H9 (cell line): ENCODE measurements at regions not wholly inside any gene's neighbourhood (a gene's known extent, or its start where the extent isn't known, plus 50 kb on each side); places are given as distances from the start of the nearest gene placed in this dataset.

Experiments used
- DNase-seq: peaks from one replicate; pipeline ENCODE4 v3.0.0-alpha.2; 2017
- H2AFZ ChIP-seq: one replicate; pipeline ENCODE4 v1.6.1; 2013; ENCODE audit warnings: mild to moderate bottlenecking, low read length, control low read depth, moderate library complexity
- H2AK5ac ChIP-seq: 2 replicates; pipeline ENCODE4 v1.6.1; 2013; ENCODE audit warnings: low read length, control low read depth, mixed read lengths; ENCODE audit not compliant: insufficient read length
- H2BK120ac ChIP-seq: one replicate; pipeline ENCODE4 v1.6.1; 2013; ENCODE audit warnings: low read depth, mild to moderate bottlenecking, low read length, control low read depth, inconsistent platforms; ENCODE audit not compliant: poor library complexity, severe bottlenecking
- H2BK12ac ChIP-seq: 2 replicates; pipeline ENCODE4 v1.6.1; 2013; ENCODE audit warnings: low read length, control low read depth, mixed read lengths, low read depth; ENCODE audit not compliant: insufficient read length
- H2BK15ac ChIP-seq: 2 replicates; pipeline ENCODE4 v1.6.1; 2013; ENCODE audit warnings: low read depth, low read length, control low read depth
- H2BK20ac ChIP-seq: one replicate; pipeline ENCODE4 v1.6.1; 2013; ENCODE audit warnings: low read depth, mild to moderate bottlenecking, low read length, control low read depth, inconsistent platforms; ENCODE audit not compliant: poor library complexity, severe bottlenecking
- H2BK5ac ChIP-seq: 2 replicates; pipeline ENCODE4 v1.6.1; 2013; ENCODE audit warnings: low read length, control low read depth, mixed read lengths; ENCODE audit not compliant: insufficient read length
- H3K14ac ChIP-seq: 2 replicates; pipeline ENCODE4 v1.6.1; 2013; ENCODE audit warnings: low read length, control low read depth; ENCODE audit not compliant: insufficient read depth
- H3K18ac ChIP-seq: 2 replicates; pipeline ENCODE4 v1.6.1; 2013; ENCODE audit warnings: low read depth, mild to moderate bottlenecking, mixed read lengths, low read length, control low read depth; ENCODE audit not compliant: insufficient read length
- H3K23ac ChIP-seq: 2 replicates; pipeline ENCODE4 v1.6.1; 2013; ENCODE audit warnings: low read length, control low read depth, mixed read lengths, low read depth; ENCODE audit not compliant: insufficient read length
- H3K23me2 ChIP-seq: 2 replicates; pipeline ENCODE4 v1.6.1; 2013; ENCODE audit warnings: low read depth, mild to moderate bottlenecking, mixed read lengths, low read length, control low read depth; ENCODE audit not compliant: insufficient read length, poor library complexity, severe bottlenecking
- H3K27ac ChIP-seq: 2 replicates; pipeline ENCODE4 v1.5.1; 2013; ENCODE audit warnings: low read length, control low read depth, mixed read lengths, low read depth; ENCODE audit not compliant: insufficient read length
- H3K27me3 ChIP-seq: 2 replicates; pipeline ENCODE4 v1.6.1; 2013; ENCODE audit warnings: low read length, control low read depth, inconsistent platforms; ENCODE audit not compliant: insufficient read depth
- H3K4ac ChIP-seq: 2 replicates; pipeline ENCODE4 v1.6.1; 2013; ENCODE audit warnings: low read depth, mild to moderate bottlenecking, control low read depth, inconsistent platforms, low read length, moderate library complexity
- H3K4me1 ChIP-seq: 2 replicates; pipeline ENCODE4 v1.6.1; 2013; ENCODE audit warnings: low read length, control low read depth, inconsistent platforms; ENCODE audit not compliant: insufficient read depth
- H3K4me2 ChIP-seq: 2 replicates; pipeline ENCODE4 v1.6.1; 2013; ENCODE audit warnings: low read length, control low read depth, mixed read lengths; ENCODE audit not compliant: insufficient read length, insufficient read depth
- H3K56ac ChIP-seq: 2 replicates; pipeline ENCODE4 v1.6.1; 2013; ENCODE audit warnings: low read depth, mild to moderate bottlenecking, mixed read lengths, low read length, control low read depth; ENCODE audit not compliant: insufficient read length
- H3K79me1 ChIP-seq: 2 replicates; pipeline ENCODE4 v1.6.1; 2013; ENCODE audit warnings: low read depth, mild to moderate bottlenecking, moderate library complexity, low read length, control low read depth, inconsistent platforms; ENCODE audit not compliant: insufficient read depth, poor library complexity, severe bottlenecking
- H3K79me2 ChIP-seq: 2 replicates; pipeline ENCODE4 v1.6.1; 2013; ENCODE audit warnings: low read length, control low read depth, inconsistent platforms; ENCODE audit not compliant: insufficient read depth
- H3K9ac ChIP-seq: 2 replicates; pipeline ENCODE4 v1.6.1; 2013; ENCODE audit warnings: low read length, control low read depth, mixed read lengths; ENCODE audit not compliant: insufficient read length; ENCODE audit errors: extremely low read depth
- H3K9me3 ChIP-seq: one replicate; pipeline ENCODE4 v1.6.1; 2013; ENCODE audit warnings: low read depth, low read length, inconsistent platforms; ENCODE audit not compliant: control insufficient read depth
- H3T11ph ChIP-seq: one replicate; pipeline ENCODE4 v1.6.1; 2013; ENCODE audit warnings: mild to moderate bottlenecking, low read length, control low read depth, inconsistent platforms
- H4K20me1 ChIP-seq: one replicate; pipeline ENCODE4 v1.6.1; 2013; ENCODE audit not compliant: control insufficient read depth, insufficient read length, insufficient read depth
- H4K5ac ChIP-seq: 2 replicates; pipeline ENCODE4 v1.6.1; 2013; ENCODE audit warnings: low read depth, mild to moderate bottlenecking, mixed read lengths, low read length, control low read depth; ENCODE audit not compliant: insufficient read length
- H4K8ac ChIP-seq: replicated peaks from 2 replicates; pipeline ENCODE4 v1.6.1; 2013; ENCODE audit warnings: low read length, control low read depth, mixed read lengths, low read depth; ENCODE audit not compliant: insufficient read length
- H4K91ac ChIP-seq: 2 replicates; pipeline ENCODE4 v1.6.1; 2013; ENCODE audit warnings: low read depth, mild to moderate bottlenecking, moderate library complexity, mixed read lengths, low read length, control low read depth; ENCODE audit not compliant: insufficient read length
- H3K27ac Mint-ChIP-seq, 3 experiments: 2 replicates in 2 of 3; 3 replicates in 1 of 3; pipeline ENCODE4 v1.8.0; 2020 to 2021; ENCODE audit warnings: mixed read lengths in 3 of 3, mild to moderate bottlenecking in 1 of 3, moderate library complexity in 1 of 3
- H3K27me3 Mint-ChIP-seq: 2 replicates; pipeline ENCODE4 v1.8.0; 2021; ENCODE audit warnings: low read depth, mild to moderate bottlenecking, moderate library complexity, mixed read lengths
- H3K36me3 Mint-ChIP-seq, 3 experiments: 2 replicates in 2 of 3; 3 replicates in 1 of 3; pipeline ENCODE4 v1.8.0; 2020 to 2021; ENCODE audit warnings: low read depth in 3 of 3, mixed read lengths in 3 of 3; ENCODE audit not compliant: insufficient read depth in 1 of 3
- H3K4me1 Mint-ChIP-seq, 2 experiments: 2 replicates each; pipeline ENCODE4 v1.8.0; 2020; ENCODE audit warnings: mixed read lengths in 2 of 2
- H3K4me3 Mint-ChIP-seq, 2 experiments: 2 replicates in 1 of 2; 3 replicates in 1 of 2; pipeline ENCODE4 v1.8.0; 2020 to 2021; ENCODE audit warnings: mild to moderate bottlenecking in 2 of 2, mixed read lengths in 2 of 2, moderate library complexity in 1 of 2
- H3K9me3 Mint-ChIP-seq, 2 experiments: 2 replicates in 1 of 2; 3 replicates in 1 of 2; pipeline ENCODE4 v1.8.0; 2020; ENCODE audit warnings: mild to moderate bottlenecking in 2 of 2, mixed read lengths in 2 of 2, moderate library complexity in 1 of 2
- CTCF ChIP-seq: fragments of 200-600 bp; sonication (generic); conservative IDR thresholded peaks from 3 replicates; pipeline ENCODE4 v1.8.0; 2021; ENCODE audit warnings: antibody characterized with exemption, mild to moderate bottlenecking
- WGBS: extraction: QIAGEN DNeasy Blood & Tissue Kit; methylation state at CpG from one replicate; pipeline ENCODE4 v1.1.7; 2013; ENCODE audit warnings: missing lambda C conversion rate, low lambda C conversion rate, mixed read lengths; ENCODE audit not compliant: insufficient read length; ENCODE audit errors: extremely low coverage; 5-methylcytosine and 5-hydroxymethylcytosine counted together

- H3K9me3 Mint-ChIP-seq: no peaks in the 10 kb centered on the region; a peak in 1 of 5 replicates
- H3K4me1 Mint-ChIP-seq: peaks cover 20 to 29% of the 10 kb centered on the region in 2 experiments
- no peak overlapping the region for H3K18ac ChIP-seq
- no peak overlapping the region for H2BK5ac ChIP-seq
- no peaks in the 10 kb centered on the region for H3K4me1 ChIP-seq
- H3K4me3 Mint-ChIP-seq: no peak overlapping the region
- no peak overlapping the region for H3T11ph ChIP-seq
- no peak overlapping the region for H3K9ac ChIP-seq
- peaks cover 3% of the 10 kb centered on the region; the same call in 1 of the 2 replicates for H3K27me3 Mint-ChIP-seq
- no peak overlapping the region for H2AK5ac ChIP-seq
- no peak overlapping the region for H2BK15ac ChIP-seq
- no peak overlapping the region for H3K14ac ChIP-seq
- no peak for DNase-seq
- H3K27ac ChIP-seq: no peak overlapping the region
- TF ChIP-seq CTCF: no peak
- H3K79me1 ChIP-seq: no peaks in the 10 kb centered on the region
- H3K27me3 ChIP-seq: no peaks in the 10 kb centered on the region
- no peak overlapping the region for H4K8ac ChIP-seq
- no peak overlapping the region for H2BK20ac ChIP-seq
- H3K27ac Mint-ChIP-seq: no peak overlapping the region
- no peak overlapping the region for H2BK120ac ChIP-seq
- no peak overlapping the region for H3K4me2 ChIP-seq
- no peak overlapping the region for H4K5ac ChIP-seq
- no peak overlapping the region for H3K4ac ChIP-seq
- no peaks in the 10 kb centered on the region for H3K9me3 ChIP-seq
- H3K23me2 ChIP-seq: no peaks in the 10 kb centered on the region
- H3K56ac ChIP-seq: no peak overlapping the region
- H2AFZ ChIP-seq: no peak overlapping the region
- no peak overlapping the region for H4K91ac ChIP-seq
- no CpG with 5 or more reads among the region's 4 CpGs for WGBS
- H4K20me1 ChIP-seq: no peaks in the 10 kb centered on the region
- H3K23ac ChIP-seq: no peak overlapping the region
- H2BK12ac ChIP-seq: no peak overlapping the region
- no peaks in the 10 kb centered on the region for H3K79me2 ChIP-seq
- peaks cover 0 to 2% (median 0%) of the 10 kb centered on the region in 3 experiments; a peak in 2 of 7 replicates for H3K36me3 Mint-ChIP-seq
Observed at GRCh38 chr1:165045902-165046301, 310.6 kb downstream of the LMX1A start.
